ENCODE measurements at regions not wholly inside any gene's neighbourhood (a gene's known extent, or its start where the extent isn't known, plus 50 kb on each side); places are given as distances from the start of the nearest gene placed in this dataset.

- TF ChIP-seq CTCF (IDR thresholded peaks at IDR 0.05; ENCODE audit: extremely low read depth in 1 of 2, insufficient read depth in 1 of 2, low read depth in 1 of 2, low read length in 2 of 2) = no peak
- TF ChIP-seq POLR2A (IDR thresholded peaks at IDR 0.05; ENCODE audit: low read depth, low read length) = no peak
- no peak for TF ChIP-seq POLR2AphosphoS5 (IDR thresholded peaks at IDR 0.05; ENCODE audit: insufficient read depth, low read depth, low read length)
- TF ChIP-seq MAX (IDR thresholded peaks at IDR 0.05; ENCODE audit: insufficient read depth, insufficient read length) = no peak
- TF ChIP-seq EZH2 (IDR thresholded peaks at IDR 0.05; ENCODE audit: borderline replicate concordance, low read depth, low read length, severe bottlenecking) = no peak
- TF ChIP-seq JUN (IDR thresholded peaks at IDR 0.05; ENCODE audit: borderline replicate concordance, insufficient read depth, insufficient read length, low read depth) = no peak
- TF ChIP-seq MYC (IDR thresholded peaks at IDR 0.05; ENCODE audit: low read depth, low read length) = no peak
Measured at GRCh38 chr2:228846161-228846560, 424.9 kb downstream of the PID1 start.

Measured in endothelial cell of umbilical vein (primary cell).